Breast epithelium (tissue), 4 donors: ENCODE measurements at regions not wholly inside any gene's neighbourhood (a gene's known extent, or its start where the extent isn't known, plus 50 kb on each side); places are given as distances from the start of the nearest gene placed in this dataset.

Experiments
- DNase-seq, 2 donors: peaks; one replicate each; pipeline ENCODE4 v3.0.0-alpha.2; 2019; ENCODE audit warnings: low spot score in 2 of 2
- H3K27ac ChIP-seq, 2 donors: fragments of 200-600 bp; sonication (generic) in 1 of 2; one replicate each; pipeline ENCODE4 v1.5.1; 2016 to 2019; ENCODE audit warnings: mild to moderate bottlenecking in 1 of 2
- H3K27me3 ChIP-seq, 2 donors: fragments of 200-600 bp; sonication (generic) in 1 of 2; one replicate each; pipeline versions ENCODE4 v1.5.1 to v1.6.0; 2017 to 2019; ENCODE audit warnings: control low read depth in 1 of 2, mild to moderate bottlenecking in 1 of 2
- H3K36me3 ChIP-seq: fragments of 200-600 bp; one replicate; pipeline ENCODE4 v1.5.1; 2019
- H3K4me1 ChIP-seq, 2 donors: fragments of 200-600 bp; sonication (generic); one replicate each; pipeline ENCODE4 v1.5.1; 2016 to 2019; ENCODE audit warnings: control low read depth in 1 of 2
- H3K4me3 ChIP-seq, 3 donors: fragments of 200-600 bp; sonication (generic); 1 replicate in 2 of 3; 2 replicates in 1 of 3; pipeline ENCODE4 v1.5.1; 2016 to 2019; ENCODE audit warnings: mild to moderate bottlenecking in 3 of 3, moderate library complexity in 2 of 3
- H3K9me3 ChIP-seq, 2 donors: fragments of 200-600 bp; sonication (generic) in 1 of 2; one replicate each; pipeline ENCODE4 v1.5.1; 2016 to 2019; ENCODE audit warnings: control low read depth in 1 of 2
- POLR2A ChIP-seq: fragments of 450-650 bp; IDR thresholded peaks from one replicate; pipeline ENCODE4 v1.6.1; 2016; ENCODE audit warnings: antibody characterized with exemption, mild to moderate bottlenecking, moderate library complexity
- POLR2AphosphoS5 ChIP-seq, 3 donors: sonication (generic); formaldehyde crosslinking; IDR thresholded peaks; one replicate each; pipeline ENCODE4 v1.6.1; 2017; ENCODE audit warnings: antibody characterized with exemption in 3 of 3
- intact Hi-C: fragments of 100-400 bp; cut with DNase I; formaldehyde crosslinking; loops from one replicate; pipeline ENCODE4 v1.15.1; 2023; ENCODE audit warnings: low total_unique reads
- TF ChIP-seq, protein P1 (sequence below), 3 donors: fragments of 450-650 bp; IDR thresholded peaks; one replicate each; pipeline ENCODE4 v1.5.1; 2016 to 2017; ENCODE audit warnings: antibody characterized with exemption in 3 of 3, mild to moderate bottlenecking in 3 of 3, moderate library complexity in 3 of 3

DNA sequence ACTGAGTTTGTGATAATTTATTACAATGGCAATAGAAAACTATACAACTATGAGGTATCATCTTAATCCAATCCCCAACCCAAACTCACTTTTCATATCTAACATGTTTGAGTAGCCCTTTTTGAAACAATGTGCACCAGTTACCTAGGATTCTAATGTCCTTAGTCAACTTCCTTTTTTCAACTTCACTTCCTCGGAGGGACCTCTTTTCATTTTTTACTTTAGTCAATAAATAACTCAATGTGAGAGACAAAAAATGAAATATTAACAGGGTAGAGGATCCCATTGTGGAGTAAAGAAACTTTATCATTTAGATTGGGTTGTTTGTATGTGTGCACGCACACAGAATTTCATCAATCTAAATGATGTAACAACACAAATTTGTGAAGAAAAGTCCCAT lies 193.6 kb upstream of the LRRC3B start:
- no peaks in the 10 kb centered on the region for H3K4me1 ChIP-seq
- no peaks in the 10 kb centered on the region for H3K9me3 ChIP-seq
- H3K27ac ChIP-seq, result no peak overlapping the region
- intact Hi-C loops, result no loop called here
- no peaks in the 10 kb centered on the region for H3K36me3 ChIP-seq
- H3K4me3 ChIP-seq, result no peak overlapping the region
- no peaks in the 10 kb centered on the region for H3K27me3 ChIP-seq
- TF ChIP-seq POLR2A, result no peak
- TF ChIP-seq, protein P1, sequence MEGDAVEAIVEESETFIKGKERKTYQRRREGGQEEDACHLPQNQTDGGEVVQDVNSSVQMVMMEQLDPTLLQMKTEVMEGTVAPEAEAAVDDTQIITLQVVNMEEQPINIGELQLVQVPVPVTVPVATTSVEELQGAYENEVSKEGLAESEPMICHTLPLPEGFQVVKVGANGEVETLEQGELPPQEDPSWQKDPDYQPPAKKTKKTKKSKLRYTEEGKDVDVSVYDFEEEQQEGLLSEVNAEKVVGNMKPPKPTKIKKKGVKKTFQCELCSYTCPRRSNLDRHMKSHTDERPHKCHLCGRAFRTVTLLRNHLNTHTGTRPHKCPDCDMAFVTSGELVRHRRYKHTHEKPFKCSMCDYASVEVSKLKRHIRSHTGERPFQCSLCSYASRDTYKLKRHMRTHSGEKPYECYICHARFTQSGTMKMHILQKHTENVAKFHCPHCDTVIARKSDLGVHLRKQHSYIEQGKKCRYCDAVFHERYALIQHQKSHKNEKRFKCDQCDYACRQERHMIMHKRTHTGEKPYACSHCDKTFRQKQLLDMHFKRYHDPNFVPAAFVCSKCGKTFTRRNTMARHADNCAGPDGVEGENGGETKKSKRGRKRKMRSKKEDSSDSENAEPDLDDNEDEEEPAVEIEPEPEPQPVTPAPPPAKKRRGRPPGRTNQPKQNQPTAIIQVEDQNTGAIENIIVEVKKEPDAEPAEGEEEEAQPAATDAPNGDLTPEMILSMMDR (IDR thresholded peaks at IDR 0.05), result no peak
- TF ChIP-seq POLR2AphosphoS5 (IDR thresholded peaks at IDR 0.05), result no peak
- no peak for DNase-seq

DNA sequence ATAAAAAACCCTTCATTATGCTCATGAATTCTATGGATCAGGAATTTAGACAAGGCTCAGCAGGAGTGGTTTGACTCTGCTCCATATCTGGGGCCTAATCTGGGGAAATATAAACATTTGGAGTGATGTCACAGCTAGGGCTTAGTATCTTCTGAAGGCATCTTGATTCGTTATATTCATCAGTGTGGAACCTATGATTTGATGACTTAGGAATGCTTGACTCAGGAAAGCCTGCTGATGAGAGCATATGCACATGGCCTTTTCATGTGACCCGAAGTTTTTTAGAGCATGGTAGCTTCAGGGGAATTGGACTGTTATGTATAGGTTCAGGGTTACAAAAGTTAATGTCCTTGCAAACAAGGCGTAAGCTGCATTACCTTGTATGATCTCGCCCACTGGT lies 184.9 kb upstream of the LRRC3B start:
- Histone ChIP-seq H3K36me3 (no peaks in the 10 kb centered on the region), H3K27me3 (no peaks in the 10 kb centered on the region), H3K4me3 (no peak overlapping the region), H3K4me1 (no peaks in the 10 kb centered on the region), H3K27ac (no peak overlapping the region), H3K9me3 (no peaks in the 10 kb centered on the region)
- intact Hi-C loops, result no loop called here
- TF ChIP-seq POLR2A, result no peak
- TF ChIP-seq POLR2AphosphoS5 (IDR thresholded peaks at IDR 0.05), result no peak
- TF ChIP-seq, protein P1 (IDR thresholded peaks at IDR 0.05), result no peak
- DNase-seq, result no peak

DNA sequence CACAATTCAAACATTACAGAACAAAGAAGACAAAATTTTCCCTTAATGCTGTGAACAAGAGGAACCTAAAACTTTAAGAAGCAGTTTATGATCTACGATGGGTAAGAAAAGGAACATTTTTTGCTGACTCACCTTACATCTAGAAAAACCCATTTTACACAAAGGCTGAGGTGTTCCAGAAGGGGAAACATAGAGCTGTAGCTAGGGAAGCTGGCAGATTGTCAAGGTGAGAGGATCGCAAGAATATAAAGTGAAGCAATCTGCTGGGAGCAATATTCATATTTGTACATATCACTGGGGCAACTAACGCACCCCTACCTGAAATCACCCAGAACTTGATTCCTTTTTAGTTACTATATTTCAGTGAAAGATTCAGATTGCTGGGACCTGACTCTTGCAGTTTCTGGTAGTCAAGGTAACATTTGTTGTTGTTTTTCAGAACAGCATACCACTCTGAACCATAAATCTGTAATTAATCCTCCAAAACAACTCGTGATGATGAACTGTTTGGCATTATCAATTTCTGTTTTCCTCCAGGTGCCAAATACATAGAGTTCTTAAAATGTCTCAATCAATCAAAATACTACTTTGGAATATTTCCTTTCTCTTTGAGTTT lies 184.1 kb upstream of the LRRC3B start:
- no peaks in the 10 kb centered on the region for H3K9me3 ChIP-seq
- no peak for DNase-seq
- no peaks in the 10 kb centered on the region for H3K4me1 ChIP-seq
- H3K36me3 ChIP-seq, result no peaks in the 10 kb centered on the region
- no peak overlapping the region for H3K27ac ChIP-seq
- H3K27me3 ChIP-seq, result no peaks in the 10 kb centered on the region
- H3K4me3 ChIP-seq, result no peak overlapping the region
- TF ChIP-seq, protein P1 (IDR thresholded peaks at IDR 0.05), result no peak
- TF ChIP-seq POLR2AphosphoS5 (IDR thresholded peaks at IDR 0.05) (no peak), POLR2A (no peak)
- intact Hi-C loops, result no loop called here

DNA sequence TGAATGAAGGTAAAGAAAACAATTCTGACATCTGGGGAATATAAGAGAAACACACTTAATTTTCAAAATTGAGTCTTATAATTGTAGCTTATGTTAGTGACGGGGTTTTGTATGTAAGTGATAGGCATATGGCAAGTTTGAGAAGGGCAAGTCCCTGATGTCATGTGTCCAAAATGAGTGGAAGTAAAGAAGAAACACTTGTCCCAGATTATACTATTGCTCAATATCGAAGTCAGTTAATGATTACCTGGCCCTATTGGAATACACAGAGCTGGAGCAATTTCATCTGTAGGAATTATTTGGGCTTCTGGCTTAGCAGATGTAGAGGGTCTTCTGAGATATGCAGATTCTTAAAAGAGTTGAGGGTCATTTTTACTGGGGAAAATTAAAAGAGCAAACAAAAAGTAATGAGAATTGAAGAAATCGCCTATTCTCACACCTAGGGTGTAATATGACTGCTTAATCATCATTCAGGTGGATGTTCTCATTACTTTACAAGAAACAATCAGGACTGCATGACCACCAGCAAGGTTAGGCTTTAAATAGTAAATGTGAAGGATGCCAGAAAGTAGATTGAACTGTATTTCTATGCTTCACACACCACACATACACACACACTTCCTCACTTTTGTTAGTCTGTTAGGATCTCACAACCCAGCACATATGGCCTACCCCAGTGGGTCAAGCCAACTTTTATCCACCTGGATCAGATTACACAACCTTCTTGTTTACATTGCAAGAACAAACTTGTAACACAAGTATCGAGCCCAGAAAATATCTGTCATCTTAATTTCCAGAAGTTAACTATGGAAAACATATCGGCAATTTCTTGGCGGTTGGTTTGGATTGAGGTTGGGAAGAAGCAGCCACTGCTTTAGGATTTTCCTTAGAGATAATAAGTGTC lies 183.3 kb upstream of the LRRC3B start:
- Histone ChIP-seq H3K36me3 (no peaks in the 10 kb centered on the region), H3K27ac (no peak overlapping the region), H3K4me1 (no peaks in the 10 kb centered on the region), H3K27me3 (no peaks in the 10 kb centered on the region), H3K9me3 (no peaks in the 10 kb centered on the region), H3K4me3 (no peak overlapping the region)
- DNase-seq, result no peak
- intact Hi-C loops, result no loop called here
- TF ChIP-seq, protein P1 (IDR thresholded peaks at IDR 0.05), result no peak
- TF ChIP-seq POLR2AphosphoS5 (IDR thresholded peaks at IDR 0.05), result no peak
- TF ChIP-seq POLR2A, result no peak

DNA sequence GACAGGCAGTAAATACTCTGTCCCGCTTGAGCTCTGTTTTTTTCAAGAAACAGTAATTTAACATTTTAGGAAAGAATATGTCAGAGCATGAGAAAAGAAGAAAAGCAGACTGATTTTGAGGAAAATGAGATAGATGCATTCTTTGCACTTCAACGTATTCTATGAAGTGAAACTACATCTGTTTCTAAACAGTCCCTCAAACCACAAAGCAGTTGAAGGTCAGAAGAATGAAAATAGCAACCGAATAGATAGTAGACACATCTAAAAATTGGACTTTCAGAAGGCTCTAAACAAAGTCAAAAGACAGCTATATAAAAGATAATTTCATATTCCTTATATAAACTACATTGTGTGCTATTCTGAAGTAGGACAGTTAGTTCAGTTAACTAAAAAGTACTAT lies 172.6 kb upstream of the LRRC3B start:
- Histone ChIP-seq H3K27me3 (no peaks in the 10 kb centered on the region), H3K9me3 (no peaks in the 10 kb centered on the region), H3K27ac (no peak overlapping the region), H3K4me3 (no peak overlapping the region), H3K36me3 (no peaks in the 10 kb centered on the region), H3K4me1 (no peaks in the 10 kb centered on the region)
- TF ChIP-seq, protein P1 (IDR thresholded peaks at IDR 0.05), result no peak
- TF ChIP-seq POLR2AphosphoS5 (IDR thresholded peaks at IDR 0.05) (no peak), POLR2A (no peak)
- DNase-seq, result no peak
- intact Hi-C loops, result no loop called here
